A673 (cell line): ENCODE measurements at regions not wholly inside any gene's neighbourhood (a gene's known extent, or its start where the extent isn't known, plus 50 kb on each side); places are given as distances from the start of the nearest gene placed in this dataset.
A peak's percentile ranks its signal among the peaks of the same experiment; 100 is the strongest.
"Not testable (repeated sequence)": the region's sequence is repeated elsewhere in the genome, so short reads cannot be mapped to it uniquely, and the experiment has no call there.

Experiments
- BruUV-seq: library from RNA; stranded (reverse); fragments of 400-500 nt; replicated peaks from 2 replicates; lab custom pipeline; 2021; lab: Mats Ljungman, UMichigan
- CTCF ChIA-PET: fragments of 300-600 bp; sonication (Branson Sonifier 250); formaldehyde crosslinking; loops from one replicate; lab custom pipeline; 2022; ENCODE audit warnings: antibody characterized with exemption; lab: Charles Lee
- POLR2A ChIA-PET: fragments of 300-600 bp; sonication (Branson Sonifier 250); formaldehyde crosslinking; loops from one replicate; lab custom pipeline; 2022; ENCODE audit warnings: antibody characterized with exemption; ENCODE audit not compliant: low non-redundant PET; lab: Charles Lee
- DNase-seq: peaks from one replicate; pipeline ENCODE4 v3.0.0-alpha.2; 2015; ENCODE audit warnings: low spot score
- H3K27ac ChIP-seq: fragments of 200-600 bp; sonication (generic); 2 replicates; pipeline ENCODE4 v1.5.1; 2016; ENCODE audit warnings: mixed run types, low read depth, mild to moderate bottlenecking, mixed read lengths, antibody characterized with exemption, low read length; ENCODE audit not compliant: poor library complexity, severe bottlenecking
- H3K27me3 ChIP-seq: fragments of 200-600 bp; sonication (generic); replicated peaks from 2 replicates; pipeline ENCODE4 v1.6.1; 2017; ENCODE audit warnings: mixed run types, low read depth, mild to moderate bottlenecking, mixed read lengths, antibody characterized with exemption, low read length; ENCODE audit not compliant: insufficient read depth, poor library complexity
- H3K36me3 ChIP-seq: fragments of 200-600 bp; sonication (generic); 2 replicates; pipeline ENCODE4 v1.6.1; 2016; ENCODE audit warnings: mixed run types, mild to moderate bottlenecking, mixed read lengths, antibody characterized with exemption, low read length; ENCODE audit not compliant: insufficient read depth, poor library complexity, severe bottlenecking
- H3K4me1 ChIP-seq: fragments of 200-600 bp; sonication (generic); 2 replicates; pipeline ENCODE4 v1.6.1; 2017; ENCODE audit warnings: mixed run types, mild to moderate bottlenecking, mixed read lengths, antibody characterized with exemption, low read length; ENCODE audit not compliant: insufficient read depth, poor library complexity, severe bottlenecking
- H3K4me3 ChIP-seq: fragments of 200-600 bp; sonication (generic); 2 replicates; pipeline ENCODE4 v1.5.1; 2016; ENCODE audit warnings: low read depth, mixed run types, mild to moderate bottlenecking, mixed read lengths, low read length; ENCODE audit not compliant: poor library complexity, severe bottlenecking
- H3K9me3 ChIP-seq: fragments of 200-600 bp; sonication (generic); 2 replicates; pipeline ENCODE4 v1.6.1; 2016; ENCODE audit warnings: mixed run types, low read depth, mild to moderate bottlenecking, mixed read lengths, antibody characterized with exemption, low read length; ENCODE audit not compliant: poor library complexity, severe bottlenecking
- EZH2 ChIP-seq: fragments of 200-600 bp; sonication (generic); IDR thresholded peaks from 2 replicates; pipeline ENCODE4 v1.6.1; 2017; ENCODE audit warnings: borderline replicate concordance, low read depth, mild to moderate bottlenecking, mixed read lengths, antibody characterized with exemption, low read length; ENCODE audit not compliant: poor library complexity, severe bottlenecking
- intact Hi-C: fragments of 100-400 bp; cut with micrococcal nuclease; formaldehyde crosslinking; loops from one replicate; pipeline ENCODE4 v1.10.0; 2022; ENCODE audit not compliant: unreplicated experiment
- TF ChIP-seq, protein P1 (sequence below): fragments of 300-800, 200-600 bp; sonication (generic); conservative IDR thresholded peaks from 2 replicates; pipeline ENCODE4 v1.5.1; 2017; ENCODE audit warnings: low read depth, mild to moderate bottlenecking, antibody characterized with exemption, low read length, moderate library complexity, mixed read lengths

DNA sequence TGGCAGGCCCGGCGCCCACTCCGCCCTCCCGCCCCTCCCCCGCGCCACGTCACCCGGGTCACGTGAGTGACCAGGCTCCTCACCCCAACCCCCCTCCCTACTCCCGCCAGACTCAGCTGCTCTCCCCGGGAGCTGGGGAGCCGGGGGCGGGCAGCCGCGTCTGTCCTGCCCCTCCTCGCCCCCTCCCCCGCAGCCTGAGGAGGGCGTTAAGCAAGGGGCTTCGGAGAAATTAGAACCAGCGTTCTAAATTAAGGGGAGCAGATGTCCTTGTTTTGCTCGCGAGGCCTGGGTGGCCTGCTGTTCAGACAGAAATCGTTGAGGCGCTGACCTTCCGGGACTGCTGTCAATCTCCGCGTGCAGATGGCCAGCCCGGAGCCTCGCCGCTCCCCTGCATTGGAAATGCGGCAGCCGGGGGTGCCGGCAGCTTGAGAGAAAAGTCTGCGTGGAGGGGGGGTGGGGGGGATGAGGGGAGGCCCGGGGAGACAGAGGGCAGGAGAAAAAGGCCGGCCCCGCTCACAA is 102.2 kb upstream of the ZNF438 start:
- intact Hi-C loops = no loop called here
- peaks cover 13% of the 10 kb centered on the region for H3K4me1 ChIP-seq
- peak; percentile 60 for DNase-seq
- H3K36me3 ChIP-seq = no peaks in the 10 kb centered on the region
- H3K27ac ChIP-seq = peak overlapping the region; percentile 48
- CTCF ChIA-PET = no interaction called here
- H3K9me3 ChIP-seq = no peaks in the 10 kb centered on the region
- BruUV-seq = no TSS peak
- no peak overlapping the region for H3K4me3 ChIP-seq
- H3K27me3 ChIP-seq = no peaks in the 10 kb centered on the region
- no peak for TF ChIP-seq EZH2
- TF ChIP-seq, protein P1, sequence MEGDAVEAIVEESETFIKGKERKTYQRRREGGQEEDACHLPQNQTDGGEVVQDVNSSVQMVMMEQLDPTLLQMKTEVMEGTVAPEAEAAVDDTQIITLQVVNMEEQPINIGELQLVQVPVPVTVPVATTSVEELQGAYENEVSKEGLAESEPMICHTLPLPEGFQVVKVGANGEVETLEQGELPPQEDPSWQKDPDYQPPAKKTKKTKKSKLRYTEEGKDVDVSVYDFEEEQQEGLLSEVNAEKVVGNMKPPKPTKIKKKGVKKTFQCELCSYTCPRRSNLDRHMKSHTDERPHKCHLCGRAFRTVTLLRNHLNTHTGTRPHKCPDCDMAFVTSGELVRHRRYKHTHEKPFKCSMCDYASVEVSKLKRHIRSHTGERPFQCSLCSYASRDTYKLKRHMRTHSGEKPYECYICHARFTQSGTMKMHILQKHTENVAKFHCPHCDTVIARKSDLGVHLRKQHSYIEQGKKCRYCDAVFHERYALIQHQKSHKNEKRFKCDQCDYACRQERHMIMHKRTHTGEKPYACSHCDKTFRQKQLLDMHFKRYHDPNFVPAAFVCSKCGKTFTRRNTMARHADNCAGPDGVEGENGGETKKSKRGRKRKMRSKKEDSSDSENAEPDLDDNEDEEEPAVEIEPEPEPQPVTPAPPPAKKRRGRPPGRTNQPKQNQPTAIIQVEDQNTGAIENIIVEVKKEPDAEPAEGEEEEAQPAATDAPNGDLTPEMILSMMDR = no peak
- POLR2A ChIA-PET = no interaction called here

DNA sequence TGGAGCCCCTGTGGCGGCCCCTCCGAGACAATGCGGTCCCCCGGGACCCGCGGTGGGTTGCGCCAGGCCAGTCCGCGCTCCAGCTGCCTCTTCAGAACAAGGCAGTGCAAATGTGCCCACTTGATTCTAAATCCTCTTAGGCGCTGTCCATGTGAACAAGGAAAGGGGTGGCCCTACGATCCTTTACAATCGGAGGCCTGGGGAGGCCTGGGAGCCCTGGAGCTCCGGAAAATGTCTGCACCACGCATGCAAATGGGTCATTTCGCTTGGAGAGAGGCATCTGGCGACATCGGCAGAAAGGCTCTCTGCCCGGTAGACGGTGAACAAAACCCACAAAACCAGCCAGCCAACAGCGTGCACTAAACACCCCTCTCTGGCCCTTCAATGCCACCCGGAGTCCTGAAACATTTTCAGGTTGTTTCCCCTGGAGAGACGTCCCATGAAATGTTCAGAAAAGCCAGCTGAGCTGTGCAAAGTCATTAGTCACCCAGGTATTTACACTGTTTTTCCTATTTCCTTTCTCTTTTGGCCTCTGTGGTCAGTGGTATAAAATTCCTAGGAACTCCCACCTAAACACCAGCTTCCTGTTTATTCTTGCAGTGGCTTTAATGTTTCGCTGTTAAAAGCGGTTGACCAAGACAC is 102.8 kb upstream of the ZNF438 start:
- no TSS peak for BruUV-seq
- TF ChIP-seq EZH2 = no peak
- TF ChIP-seq, protein P1 = no peak

DNA sequence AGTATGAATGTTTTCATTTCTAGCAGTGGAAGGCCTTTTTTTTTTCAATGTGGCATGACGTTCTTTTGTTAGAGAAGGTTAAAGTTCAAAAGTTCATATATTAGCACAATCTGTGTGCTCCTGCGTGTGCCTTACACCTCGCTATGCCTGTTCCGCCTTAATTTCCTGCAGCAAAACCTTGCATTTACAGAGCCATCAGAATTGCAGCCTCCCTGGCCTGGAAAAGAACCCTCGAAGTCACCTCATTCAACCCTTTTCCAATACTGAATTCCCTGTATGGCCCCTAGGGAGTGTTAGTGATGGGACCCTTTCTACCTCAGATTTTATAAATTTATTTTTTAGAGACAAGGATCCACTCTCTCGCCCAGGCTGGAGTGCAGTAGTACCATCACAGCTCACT is 103.5 kb upstream of the ZNF438 start:
- no peaks in the 10 kb centered on the region for H3K9me3 ChIP-seq
- H3K36me3 ChIP-seq = no peaks in the 10 kb centered on the region
- CTCF ChIA-PET = no interaction called here
- POLR2A ChIA-PET = no interaction called here
- no peaks in the 10 kb centered on the region for H3K27me3 ChIP-seq
- intact Hi-C loops = no loop called here
- H3K27ac ChIP-seq = no peak overlapping the region
- no peak for DNase-seq
- TF ChIP-seq, protein P1 = no peak
- no peak for TF ChIP-seq EZH2
- no peak overlapping the region for H3K4me3 ChIP-seq
- peaks cover 8% of the 10 kb centered on the region for H3K4me1 ChIP-seq
- BruUV-seq = no TSS peak

More for the DNA sequence above, 102.8 kb upstream of the ZNF438 start:
- H3K9me3 ChIP-seq = no peaks in the 10 kb centered on the region
- H3K36me3 ChIP-seq = no peaks in the 10 kb centered on the region
- peaks cover 8% of the 10 kb centered on the region for H3K4me1 ChIP-seq
- POLR2A ChIA-PET = no interaction called here
- intact Hi-C loops = no loop called here
- CTCF ChIA-PET = no interaction called here
- H3K4me3 ChIP-seq = no peak overlapping the region
- DNase-seq = no peak
- no peaks in the 10 kb centered on the region for H3K27me3 ChIP-seq
- H3K27ac ChIP-seq = peak overlapping the region; percentile 48

DNA sequence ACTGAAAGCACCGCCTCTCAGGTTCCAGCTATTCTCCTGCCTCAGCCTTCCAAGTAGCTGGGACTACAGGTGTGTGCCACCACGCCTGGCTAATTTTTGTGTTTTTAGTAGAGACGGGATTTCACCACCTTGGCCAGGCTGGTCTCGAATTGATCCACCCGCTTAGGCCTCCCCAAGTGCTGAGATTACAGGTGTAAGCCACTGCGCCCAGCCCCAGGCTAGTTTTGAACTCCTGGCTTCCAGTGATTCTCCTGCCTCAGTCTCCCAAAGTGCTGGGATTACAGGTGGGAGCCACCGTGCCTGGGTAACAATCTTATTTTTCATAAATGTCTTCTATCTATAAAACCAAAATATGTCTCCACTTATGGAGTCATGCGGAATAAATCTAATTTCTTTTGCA is 104.1 kb upstream of the ZNF438 start:
- H3K4me1 ChIP-seq, DNase-seq, H3K36me3 ChIP-seq, H3K9me3 ChIP-seq, H3K27me3 ChIP-seq, POLR2A ChIA-PET, H3K27ac ChIP-seq, BruUV-seq, intact Hi-C loops, H3K4me3 ChIP-seq, CTCF ChIA-PET: not testable (repeated sequence)
